Ureter (tissue), 1 donor: ENCODE measurements at regions not wholly inside any gene's neighbourhood (a gene's known extent, or its start where the extent isn't known, plus 50 kb on each side); places are given as distances from the start of the nearest gene placed in this dataset.
"Not testable (repeated sequence)": the region's sequence is repeated elsewhere in the genome, so short reads cannot be mapped to it uniquely, and the experiment has no call there.

Experiments used
- DNase-seq: peaks from one replicate; pipeline ENCODE4 v3.0.0-alpha.2; 2020; ENCODE audit warnings: low spot score
- donor health status: DM: yes; HTN: yes; CAD: no.

DNA sequence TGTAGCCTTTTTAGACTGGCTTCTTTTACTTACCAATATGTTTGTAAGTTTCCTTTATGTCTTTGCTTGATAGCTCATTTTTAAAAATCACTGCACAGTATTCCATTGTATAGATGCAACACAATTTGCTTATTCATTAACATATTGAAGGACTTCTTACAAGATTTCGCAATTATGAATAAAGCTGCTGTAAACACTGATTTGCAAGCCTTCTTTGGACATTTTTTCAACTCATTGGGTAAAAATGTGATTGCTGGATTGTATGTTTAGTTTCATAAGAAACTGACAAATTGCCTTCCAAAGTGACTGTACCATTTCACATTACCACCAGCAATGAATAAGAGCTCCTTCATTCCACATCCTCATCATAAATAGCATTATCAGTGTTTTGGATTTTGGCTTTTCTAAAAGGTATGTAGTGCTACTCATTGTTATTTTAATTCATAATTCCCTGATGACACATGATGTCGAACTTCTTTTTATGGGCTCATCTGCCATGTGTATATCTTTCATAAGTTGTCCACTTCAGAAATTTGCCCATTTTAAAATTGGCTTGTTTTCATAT is 80.7 kb downstream of the TFAP2B start:
- DNase-seq: no peak

DNA sequence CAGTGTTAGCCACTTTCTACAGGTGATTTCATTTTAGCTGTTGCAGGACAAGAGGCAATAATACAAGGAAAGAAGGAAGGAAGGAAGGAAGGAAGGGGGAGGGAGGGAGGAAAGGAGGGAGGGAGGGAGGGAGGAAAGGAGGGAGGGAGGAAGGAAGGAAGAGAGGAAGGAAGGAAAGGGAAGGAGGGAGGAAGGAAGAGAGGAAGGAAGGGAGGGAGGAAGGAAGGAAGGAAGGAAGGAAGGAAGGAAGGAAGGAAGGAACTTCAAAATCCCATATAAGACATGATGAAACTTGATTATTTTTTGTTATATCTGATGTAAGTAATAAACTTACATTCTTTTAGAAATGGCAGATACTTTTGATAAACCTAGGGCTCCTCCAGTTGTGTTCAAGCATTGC is 83.6 kb downstream of the TFAP2B start:
- DNase-seq: no peak

DNA sequence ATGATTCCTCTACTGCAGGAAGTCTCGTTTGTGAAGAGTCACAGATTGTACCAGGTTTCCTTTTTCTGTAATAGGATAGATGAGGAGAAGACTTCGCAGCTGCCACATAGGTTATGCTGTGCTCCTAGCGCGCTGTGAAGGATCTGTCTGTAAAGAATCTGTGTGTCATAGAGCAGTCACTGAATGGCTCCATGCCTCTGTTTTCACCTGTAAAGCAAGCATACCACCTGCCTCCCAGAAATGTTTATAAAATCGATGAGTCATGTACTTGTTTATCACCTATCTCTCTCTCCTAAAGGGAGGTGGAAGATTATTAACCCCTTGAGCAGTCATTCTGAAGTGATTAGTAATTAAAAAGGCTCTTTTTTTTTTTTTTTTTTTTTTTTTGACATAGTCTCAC is 86.6 kb downstream of the TFAP2B start:
- no peak for DNase-seq

DNA sequence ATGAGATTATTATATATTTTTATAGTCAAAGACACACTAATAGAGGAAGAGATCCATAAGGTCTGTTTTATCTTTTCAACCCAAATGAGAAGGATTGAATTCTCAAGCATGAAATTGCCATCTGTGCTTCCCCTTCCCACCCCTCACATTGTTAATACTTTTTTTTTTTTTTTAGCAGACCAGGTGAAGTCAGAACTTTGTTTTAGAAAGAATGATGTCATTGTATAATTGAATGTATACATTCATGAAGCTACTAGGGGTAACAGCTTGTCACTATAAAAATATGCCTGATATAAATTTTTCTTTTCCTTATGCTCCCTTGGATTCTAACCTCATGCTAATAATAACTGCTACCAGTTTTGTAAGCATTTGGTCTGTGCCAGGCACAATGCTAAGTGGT is 88.9 kb downstream of the TFAP2B start:
- no peak for DNase-seq

DNA sequence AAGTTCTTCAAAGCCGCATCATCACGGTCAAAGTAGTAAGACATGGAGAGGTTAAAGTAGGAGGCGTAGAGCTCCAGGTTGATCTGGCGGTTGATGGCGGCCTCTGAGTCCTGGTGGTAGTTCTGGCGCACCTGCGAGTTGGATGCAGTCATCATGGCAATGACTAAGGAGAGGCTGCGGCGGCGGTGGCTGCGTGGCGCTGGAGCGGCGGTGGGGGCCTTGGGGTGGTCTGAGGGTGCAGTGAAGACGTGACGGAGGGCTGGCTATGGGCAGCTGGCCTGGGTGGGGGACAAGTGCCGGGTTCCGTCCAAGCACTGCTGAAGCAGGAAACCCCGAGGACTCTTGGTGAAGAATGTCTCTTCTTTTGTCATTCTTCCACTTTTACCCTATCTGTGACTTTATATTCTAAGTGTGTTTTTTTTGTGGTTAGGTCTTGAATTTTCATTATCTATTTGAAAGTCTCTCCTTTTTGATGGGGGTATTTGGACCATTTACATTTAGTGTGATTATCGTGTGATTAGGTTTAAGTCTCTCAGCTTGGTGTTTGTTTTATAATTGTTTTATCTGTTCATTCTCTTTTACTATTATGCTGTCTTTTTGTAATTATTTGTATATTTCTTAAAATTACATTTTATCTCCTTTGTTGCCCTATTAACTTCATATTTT is 94.6 kb downstream of the TFAP2B start:
- no peak for DNase-seq

DNA sequence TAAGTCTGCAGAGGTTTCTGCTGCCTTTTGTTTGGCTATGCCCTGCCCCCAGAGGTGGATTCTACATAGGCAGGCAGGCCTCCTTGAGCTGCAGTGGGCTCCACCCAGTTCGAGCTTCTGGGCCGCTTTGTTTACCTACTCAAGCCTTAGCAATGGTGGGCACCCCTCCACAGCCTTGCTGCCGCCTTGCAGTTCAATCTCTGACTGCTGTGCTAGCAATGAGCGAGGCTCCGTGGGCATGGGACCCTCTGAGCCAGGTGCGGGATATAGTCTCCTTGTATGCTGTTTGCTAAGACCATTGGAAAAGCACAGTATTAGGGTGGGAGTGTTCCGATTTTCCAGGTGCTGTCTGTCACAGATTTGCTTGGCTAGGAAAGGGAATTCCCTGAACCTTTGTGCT is 102.7 kb downstream of the TFAP2B start:
- DNase-seq: not testable (repeated sequence)

DNA sequence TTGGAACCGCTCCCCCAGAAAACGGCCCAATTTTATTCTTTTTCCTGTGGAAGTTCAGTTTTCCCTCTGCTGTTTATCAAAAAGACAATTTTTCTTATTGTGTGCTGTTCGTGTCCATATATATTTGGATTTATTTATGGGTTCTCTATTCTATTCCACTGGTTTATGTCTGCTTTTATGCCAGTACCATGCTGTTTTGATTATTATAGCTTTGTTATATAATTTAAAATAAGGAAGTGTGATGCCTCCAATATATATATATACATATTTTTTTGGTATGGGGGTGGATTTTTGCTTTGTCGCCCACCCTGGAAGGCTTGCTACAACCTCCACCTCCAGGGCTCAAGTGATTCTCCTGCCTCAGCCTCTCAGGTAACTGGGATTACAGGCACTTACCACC is 103.3 kb downstream of the TFAP2B start:
- no peak for DNase-seq

DNA sequence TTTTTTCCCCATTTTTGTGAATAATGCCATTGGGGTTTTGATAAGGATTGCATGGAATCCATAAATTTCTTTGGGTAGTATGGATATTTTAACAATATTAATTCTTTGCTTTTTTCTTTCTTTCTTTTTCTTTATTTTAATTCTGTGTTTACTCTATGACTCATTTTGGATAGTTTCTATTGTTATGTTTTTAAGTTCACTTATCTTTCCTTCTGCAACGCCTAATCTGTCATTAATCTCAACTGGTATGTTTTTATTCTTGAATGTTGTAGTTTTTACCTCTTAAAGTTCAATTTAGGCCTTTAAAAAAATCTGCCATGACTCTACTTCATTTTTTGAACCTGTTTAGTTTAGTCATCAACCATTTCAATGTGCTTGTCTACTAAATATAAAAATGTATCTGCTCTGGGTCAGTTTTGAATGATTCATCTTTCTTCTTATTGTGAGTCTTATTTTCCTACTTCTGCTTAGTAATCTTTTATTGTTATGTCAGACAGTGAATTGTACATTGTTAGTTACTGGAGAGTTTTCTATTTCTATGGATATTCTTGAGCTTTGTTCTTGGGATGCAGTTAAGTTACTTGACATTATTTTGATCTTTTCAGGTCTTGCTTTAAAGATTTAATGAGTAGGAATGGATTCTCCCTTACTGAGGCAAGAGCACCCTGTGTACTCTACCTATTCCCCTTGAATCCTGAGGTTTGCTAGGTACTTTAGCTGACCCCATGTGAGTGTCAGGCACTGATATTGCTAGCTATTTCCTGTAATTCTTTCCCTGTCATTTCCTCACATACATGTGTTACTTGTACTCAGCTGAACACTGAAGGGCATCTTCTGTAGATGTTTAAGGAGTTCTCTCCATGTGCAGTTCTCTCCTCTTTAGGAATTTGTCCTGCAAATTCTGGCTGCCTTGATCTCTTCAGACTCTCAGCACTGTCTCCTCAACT is 104.2 kb downstream of the TFAP2B start:
- no peak for DNase-seq

DNA sequence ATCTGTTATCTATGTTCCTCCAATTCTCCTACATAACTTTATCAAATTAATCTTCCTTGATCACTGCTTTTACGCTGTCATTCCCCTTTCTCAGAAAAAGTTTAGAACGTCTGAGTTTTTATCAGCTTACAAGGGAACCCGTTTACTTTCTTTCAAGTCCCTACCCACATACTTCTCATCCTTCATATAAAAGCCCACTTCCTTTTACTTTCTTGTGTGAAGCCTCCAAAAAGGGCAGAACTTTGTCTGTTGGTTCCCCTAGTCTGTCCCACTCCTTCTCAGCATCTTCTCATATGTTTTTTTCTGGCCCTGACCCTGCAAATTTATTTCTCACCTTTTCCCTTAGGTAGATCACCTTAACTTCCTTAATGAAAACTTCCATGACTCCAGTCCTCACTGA is 106.1 kb downstream of the TFAP2B start:
- no peak for DNase-seq

DNA sequence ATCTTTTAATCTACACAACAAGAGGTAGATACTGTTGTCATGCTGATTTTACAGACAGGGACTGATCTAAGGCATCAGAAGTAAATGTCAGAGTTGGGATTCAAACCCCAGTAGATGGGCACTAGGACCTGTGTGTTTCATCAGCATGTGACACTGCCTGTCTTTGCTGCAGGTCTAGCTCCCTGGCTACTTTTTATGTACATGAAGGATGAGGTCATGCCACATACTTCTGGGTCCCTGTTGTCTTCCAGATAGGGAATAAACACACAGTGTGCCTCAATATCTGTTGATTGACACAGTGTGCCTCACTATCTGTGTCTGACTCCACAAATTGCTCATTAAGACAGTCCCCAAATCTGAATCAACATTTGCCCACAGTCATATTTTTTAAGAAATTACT is 106.9 kb downstream of the TFAP2B start:
- no peak for DNase-seq

DNA sequence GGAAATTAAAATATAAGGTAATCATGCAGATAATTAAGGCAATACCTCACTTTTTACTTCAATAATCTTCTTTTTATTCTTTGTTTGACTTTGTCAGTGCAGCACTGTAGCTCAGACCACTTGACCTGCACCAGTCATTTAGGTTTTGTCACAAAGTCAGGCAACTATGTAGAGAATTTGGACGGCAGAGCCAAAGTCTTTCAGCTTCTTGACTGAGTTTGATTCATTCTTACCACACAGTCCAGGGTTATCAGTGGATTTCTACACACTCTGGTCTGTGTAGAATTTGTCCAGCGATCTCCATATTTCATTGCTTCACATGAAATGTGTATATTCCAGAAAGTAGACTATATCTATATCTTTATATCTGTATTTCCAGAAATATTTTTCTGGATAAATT is 107.3 kb downstream of the TFAP2B start:
- no peak for DNase-seq

DNA sequence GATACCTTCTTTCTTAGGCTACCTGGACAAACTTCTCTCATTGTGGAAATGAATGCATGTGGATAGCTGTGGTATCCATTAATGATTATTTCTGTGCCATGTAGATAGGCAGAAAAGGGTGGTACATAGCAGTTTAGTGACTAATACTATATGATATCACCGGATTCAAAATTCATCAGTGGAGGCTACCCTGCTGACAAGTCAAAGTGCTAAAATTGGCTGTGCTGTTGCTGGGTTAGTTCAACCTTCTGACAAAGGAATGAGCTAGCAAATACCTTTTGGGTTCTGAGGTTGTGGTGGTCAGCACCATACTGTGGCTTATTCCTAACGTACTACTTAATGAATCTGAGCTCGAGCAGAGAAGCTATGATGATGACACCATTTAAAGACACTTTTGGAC is 109.1 kb downstream of the TFAP2B start:
- no peak for DNase-seq

DNA sequence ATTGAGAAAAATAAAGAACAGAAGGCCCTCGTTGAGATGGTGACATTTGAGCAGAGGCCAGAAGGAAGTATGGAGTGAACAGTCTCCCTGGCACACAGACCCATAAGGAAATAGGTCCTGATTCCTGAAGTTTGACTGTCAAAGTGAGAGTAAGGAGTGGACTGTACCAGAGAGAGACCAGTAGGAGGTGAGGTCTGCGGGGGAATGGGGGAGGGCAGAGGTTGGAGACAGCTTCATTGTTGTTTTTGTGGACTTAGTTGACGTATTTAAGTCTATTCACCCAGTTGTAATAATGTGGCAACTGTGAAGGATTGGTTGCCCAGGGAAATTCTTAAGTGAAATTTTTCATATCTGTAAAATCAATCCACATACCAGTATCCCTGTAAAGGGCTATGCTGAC is 110.7 kb downstream of the TFAP2B start:
- DNase-seq: no peak

DNA sequence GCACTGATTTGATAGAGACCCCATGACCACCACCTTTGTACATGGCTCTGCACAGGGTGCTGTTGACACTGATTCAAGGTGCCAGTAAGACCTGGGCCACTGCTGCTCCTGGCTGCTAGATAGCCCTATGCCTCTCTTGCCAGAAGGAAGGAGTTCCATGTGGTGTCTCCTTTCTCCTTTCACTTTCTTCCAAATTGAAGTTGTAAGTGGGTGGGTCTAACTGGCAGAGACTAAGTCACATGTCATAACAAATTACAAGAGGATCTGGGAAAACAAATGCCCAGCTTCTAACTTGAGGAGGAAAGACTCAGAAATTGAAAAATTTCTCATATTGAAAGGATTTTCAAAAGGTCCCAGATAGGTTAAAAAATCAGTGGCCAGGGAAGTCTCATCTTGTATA is 116.8 kb downstream of the TFAP2B start:
- no peak for DNase-seq

DNA sequence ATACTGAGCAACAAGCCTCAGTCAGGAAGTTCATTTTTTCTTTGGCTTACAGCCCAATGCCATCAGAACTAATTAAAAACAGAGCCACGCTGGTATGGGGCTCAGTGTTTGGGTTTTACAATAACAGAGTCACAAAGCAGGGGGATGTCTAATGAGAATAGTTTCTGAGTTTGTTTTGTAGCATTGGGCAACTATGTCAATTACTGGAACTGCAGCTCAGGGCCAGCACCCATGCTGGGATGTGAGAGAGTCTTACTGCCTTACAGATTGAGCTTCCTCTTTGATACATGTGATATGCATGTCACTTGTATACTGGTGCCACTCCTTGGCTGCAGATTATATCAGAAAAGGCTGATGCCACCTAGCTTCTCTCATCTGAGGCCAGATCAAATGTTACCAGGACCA is 117.6 kb downstream of the TFAP2B start:
- no peak for DNase-seq

DNA sequence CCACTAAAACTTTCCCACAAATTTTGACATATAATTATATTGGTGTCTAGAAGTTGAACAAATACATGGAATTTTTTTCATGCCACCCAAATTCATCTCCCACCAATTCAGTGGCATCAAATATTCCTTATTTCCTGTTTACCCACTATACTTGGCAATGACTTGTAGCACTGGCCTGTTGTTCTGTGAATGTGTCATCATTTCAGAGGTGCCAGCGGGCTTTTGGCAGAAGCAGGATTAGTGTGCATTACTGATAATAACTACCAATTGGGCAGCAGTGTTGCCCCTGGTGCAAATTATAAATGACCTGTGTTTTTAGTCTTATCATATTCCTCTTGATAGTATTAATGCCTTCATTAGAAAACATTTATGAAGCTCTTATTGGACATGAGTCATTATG is 121.3 kb downstream of the TFAP2B start:
- no peak for DNase-seq

DNA sequence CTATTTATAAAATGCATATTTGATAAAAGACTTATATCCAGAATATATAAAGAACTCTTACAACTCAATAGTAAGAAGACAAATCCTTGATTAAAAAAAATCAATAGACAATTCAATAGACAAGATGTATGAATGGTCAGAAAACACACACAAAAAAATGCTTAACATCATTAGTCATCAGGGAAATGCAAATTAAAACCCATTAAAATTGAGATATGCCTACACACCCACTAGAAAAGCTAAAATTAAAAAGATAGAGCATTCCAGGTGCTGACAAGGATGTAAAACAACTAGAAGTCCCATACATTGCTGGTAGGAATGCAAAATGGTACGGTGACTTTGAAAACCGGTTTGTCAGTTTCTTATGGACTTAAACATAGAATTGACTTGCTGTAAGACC is 127.1 kb downstream of the TFAP2B start:
- no peak for DNase-seq

DNA sequence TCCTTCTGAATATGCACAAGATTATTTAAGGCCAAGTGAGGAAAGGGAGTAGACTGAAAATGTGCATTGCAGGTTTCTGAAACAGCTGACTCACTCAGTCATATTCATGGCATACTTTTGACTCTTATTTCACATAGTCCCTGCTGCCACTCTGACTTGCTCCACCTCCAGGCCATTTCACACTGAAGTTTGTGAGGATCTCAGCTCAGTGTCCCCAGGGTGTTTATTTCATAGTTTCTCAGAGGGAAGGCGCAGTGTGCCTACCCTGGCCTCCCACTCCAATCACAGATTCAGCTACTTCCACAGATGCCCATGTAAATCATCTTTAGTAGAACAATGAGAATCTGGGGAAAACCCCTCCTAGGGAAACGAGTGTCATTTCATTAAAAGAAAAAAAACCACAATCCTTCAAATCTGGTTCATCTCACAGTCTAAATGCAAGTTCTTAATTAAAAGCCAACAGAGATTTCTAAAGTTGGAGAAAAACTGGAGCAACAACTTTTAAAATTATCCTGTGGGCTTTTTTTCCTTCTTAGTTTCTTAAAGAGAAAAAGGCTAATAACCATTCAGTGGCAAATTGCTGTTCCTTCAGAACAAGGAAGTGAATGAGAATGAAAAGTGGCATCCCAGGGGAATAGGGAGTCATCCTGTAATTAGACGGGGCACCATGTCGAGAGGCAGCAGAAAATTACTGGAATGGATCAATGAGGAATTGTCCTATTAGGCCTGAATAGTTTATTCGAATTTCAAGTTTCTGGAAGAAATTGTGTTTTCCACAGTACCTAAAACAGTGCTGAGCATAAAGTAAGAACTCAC is 133.6 kb downstream of the TFAP2B start:
- no peak for DNase-seq

DNA sequence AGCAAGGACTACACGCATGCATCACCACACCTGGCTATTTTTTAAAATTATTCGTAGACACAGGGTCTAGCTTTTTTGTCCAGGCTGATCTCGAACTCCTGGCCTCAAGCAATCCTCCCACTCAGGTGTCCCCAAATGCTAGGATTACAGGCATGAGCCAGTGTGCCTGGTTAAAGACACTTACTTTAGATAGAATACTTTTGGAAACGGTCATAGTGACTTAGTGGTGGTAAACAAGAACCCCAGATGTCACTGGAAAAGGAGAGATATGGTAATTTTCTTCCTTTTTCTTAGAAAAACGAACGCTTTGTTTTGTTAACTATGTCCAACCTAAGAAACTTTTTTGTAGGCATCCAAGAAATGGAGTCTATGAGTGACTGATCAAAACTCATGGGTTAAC is 137.3 kb downstream of the TFAP2B start:
- DNase-seq: no peak

DNA sequence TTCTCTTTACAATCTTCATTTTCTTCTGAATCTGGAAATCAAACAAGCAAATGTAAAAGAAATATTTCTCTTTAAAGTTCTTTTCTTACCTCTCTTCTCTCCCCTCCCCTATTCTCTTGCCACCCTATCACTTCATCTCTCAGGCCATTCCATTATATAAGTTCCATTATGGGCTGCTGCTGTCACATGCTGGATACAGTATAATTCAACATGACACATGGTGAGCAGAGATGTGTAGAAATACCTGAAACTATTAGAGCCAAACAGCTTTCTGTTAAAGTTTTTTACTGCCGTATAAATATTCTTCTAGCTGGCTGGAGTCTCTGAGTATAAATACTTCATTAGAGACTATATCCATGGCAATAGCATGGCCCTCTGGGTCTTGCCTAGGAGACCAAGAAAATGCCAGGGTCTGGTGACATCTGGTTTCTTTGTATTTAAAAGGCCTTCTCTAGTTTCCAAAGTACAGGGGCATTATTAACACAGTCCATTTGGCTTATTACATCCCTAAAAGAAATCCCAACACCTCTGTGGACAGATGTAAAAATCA is 139.6 kb downstream of the TFAP2B start:
- no peak for DNase-seq

DNA sequence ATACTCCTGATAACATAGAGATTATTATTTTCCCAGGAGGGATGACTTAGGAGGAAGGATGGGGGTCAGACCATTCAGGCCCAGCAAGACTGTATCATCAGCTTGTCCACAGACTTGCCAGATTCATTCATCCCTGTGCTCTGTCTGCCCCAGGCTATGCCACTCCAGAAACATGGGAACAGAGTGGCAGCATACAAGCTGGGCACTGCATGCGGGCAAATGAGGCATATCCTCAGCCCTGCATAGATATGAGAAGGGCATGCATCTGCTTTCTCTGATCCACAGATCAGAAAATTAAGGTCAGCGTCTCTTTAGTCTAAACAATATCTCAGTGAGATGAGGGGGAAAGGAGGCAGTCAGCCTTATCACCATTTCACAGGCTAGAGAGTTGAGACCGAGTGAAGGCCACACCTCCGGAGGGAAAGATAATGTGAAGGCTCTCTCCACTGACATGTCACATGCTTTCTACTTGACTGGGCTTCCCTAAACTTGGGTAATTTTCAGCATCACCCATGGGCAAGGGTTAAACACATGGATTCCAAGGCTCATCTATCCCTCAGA is 140.5 kb downstream of the TFAP2B start:
- DNase-seq: no peak

DNA sequence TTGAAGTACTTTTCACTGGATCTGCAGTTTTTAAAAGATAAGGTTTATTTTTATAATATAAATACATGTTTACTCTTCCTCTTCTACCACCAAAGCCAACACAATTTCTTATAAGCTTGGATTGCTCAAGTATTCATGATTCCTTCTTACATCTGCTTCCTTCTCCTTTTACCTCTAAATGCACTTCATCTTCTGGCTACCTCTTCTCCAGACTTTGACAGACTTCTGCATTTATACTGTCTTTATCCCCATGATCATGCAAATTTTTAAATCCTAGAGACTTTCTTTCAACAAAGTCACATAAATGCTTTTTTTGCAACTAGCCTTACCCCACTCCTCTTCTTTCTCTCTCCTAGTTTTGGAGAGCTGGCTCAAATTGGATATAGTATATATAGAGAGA is 142.9 kb downstream of the TFAP2B start:
- no peak for DNase-seq
